HepG2 (cell line): ENCODE measurements at regions not wholly inside any gene's neighbourhood (a gene's known extent, or its start where the extent isn't known, plus 50 kb on each side); places are given as distances from the start of the nearest gene placed in this dataset.
A peak's percentile ranks its signal among the peaks of the same experiment; 100 is the strongest.

ENCODE experiments used
- CREB1 ChIP-seq, 2 experiments: fragments of 450-650 bp in 1 of 2; IDR thresholded peaks; 2 replicates each; pipeline ENCODE4 v1.6.1; 2016 to 2017; ENCODE audit warnings: control low read depth in 1 of 2, mild to moderate bottlenecking in 1 of 2, missing compliant biosample characterization in 1 of 2, missing genetic modification characterization in 1 of 2
- EP300 ChIP-seq, 3 experiments: sonication (generic) in 1 of 3; formaldehyde crosslinking in 1 of 3; IDR thresholded peaks; 2 replicates each; pipeline versions ENCODE4 v1.5.1 to v1.6.1; 2011 to 2020; ENCODE audit warnings: low read depth in 2 of 3, low read length in 2 of 3, borderline replicate concordance in 1 of 3, improper control_type of control experiment in 1 of 3, mild to moderate bottlenecking in 1 of 3, missing genetic modification reagents in 1 of 3, moderate library complexity in 1 of 3
- FOXO1 ChIP-seq: sonication (generic); formaldehyde crosslinking; IDR thresholded peaks from 2 replicates; pipeline ENCODE4 v1.4.0; 2020; ENCODE audit warnings: missing genetic modification reagents
- ZNF331 ChIP-seq: sonication (generic); formaldehyde crosslinking; IDR thresholded peaks from 2 replicates; pipeline ENCODE4 v1.4.0; 2020; ENCODE audit warnings: missing genetic modification reagents
- TF ChIP-seq, protein P1 (sequence below): sonication (generic); formaldehyde crosslinking; IDR thresholded peaks from 2 replicates; pipeline ENCODE4 v1.5.0; 2020; ENCODE audit warnings: mild to moderate bottlenecking, missing genetic modification reagents, moderate library complexity
- TF ChIP-seq, protein P2 (sequence below): sonication (generic); formaldehyde crosslinking; IDR thresholded peaks from 2 replicates; pipeline ENCODE4 v1.4.0; 2020; ENCODE audit warnings: mild to moderate bottlenecking, missing genetic modification reagents, borderline replicate concordance

- TF ChIP-seq, protein P1, sequence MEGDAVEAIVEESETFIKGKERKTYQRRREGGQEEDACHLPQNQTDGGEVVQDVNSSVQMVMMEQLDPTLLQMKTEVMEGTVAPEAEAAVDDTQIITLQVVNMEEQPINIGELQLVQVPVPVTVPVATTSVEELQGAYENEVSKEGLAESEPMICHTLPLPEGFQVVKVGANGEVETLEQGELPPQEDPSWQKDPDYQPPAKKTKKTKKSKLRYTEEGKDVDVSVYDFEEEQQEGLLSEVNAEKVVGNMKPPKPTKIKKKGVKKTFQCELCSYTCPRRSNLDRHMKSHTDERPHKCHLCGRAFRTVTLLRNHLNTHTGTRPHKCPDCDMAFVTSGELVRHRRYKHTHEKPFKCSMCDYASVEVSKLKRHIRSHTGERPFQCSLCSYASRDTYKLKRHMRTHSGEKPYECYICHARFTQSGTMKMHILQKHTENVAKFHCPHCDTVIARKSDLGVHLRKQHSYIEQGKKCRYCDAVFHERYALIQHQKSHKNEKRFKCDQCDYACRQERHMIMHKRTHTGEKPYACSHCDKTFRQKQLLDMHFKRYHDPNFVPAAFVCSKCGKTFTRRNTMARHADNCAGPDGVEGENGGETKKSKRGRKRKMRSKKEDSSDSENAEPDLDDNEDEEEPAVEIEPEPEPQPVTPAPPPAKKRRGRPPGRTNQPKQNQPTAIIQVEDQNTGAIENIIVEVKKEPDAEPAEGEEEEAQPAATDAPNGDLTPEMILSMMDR (CRISPR knock-in tag), result no peak
- 0 out of 2 replicates have a peak, but pooled peaks have one; percentile 9 for TF ChIP-seq ZNF331
- TF ChIP-seq FOXO1 (CRISPR knock-in tag), result peak; percentile 39; the same call in 1 of the 2 replicates
- TF ChIP-seq CREB1 (IDR thresholded peaks at IDR 0.05), result no peak
- peak; percentile 59; the same call in 1 of the 2 replicates for TF ChIP-seq CREB1 (CRISPR knock-in tag; IDR thresholded peaks at IDR 0.05)
- TF ChIP-seq, protein P2, sequence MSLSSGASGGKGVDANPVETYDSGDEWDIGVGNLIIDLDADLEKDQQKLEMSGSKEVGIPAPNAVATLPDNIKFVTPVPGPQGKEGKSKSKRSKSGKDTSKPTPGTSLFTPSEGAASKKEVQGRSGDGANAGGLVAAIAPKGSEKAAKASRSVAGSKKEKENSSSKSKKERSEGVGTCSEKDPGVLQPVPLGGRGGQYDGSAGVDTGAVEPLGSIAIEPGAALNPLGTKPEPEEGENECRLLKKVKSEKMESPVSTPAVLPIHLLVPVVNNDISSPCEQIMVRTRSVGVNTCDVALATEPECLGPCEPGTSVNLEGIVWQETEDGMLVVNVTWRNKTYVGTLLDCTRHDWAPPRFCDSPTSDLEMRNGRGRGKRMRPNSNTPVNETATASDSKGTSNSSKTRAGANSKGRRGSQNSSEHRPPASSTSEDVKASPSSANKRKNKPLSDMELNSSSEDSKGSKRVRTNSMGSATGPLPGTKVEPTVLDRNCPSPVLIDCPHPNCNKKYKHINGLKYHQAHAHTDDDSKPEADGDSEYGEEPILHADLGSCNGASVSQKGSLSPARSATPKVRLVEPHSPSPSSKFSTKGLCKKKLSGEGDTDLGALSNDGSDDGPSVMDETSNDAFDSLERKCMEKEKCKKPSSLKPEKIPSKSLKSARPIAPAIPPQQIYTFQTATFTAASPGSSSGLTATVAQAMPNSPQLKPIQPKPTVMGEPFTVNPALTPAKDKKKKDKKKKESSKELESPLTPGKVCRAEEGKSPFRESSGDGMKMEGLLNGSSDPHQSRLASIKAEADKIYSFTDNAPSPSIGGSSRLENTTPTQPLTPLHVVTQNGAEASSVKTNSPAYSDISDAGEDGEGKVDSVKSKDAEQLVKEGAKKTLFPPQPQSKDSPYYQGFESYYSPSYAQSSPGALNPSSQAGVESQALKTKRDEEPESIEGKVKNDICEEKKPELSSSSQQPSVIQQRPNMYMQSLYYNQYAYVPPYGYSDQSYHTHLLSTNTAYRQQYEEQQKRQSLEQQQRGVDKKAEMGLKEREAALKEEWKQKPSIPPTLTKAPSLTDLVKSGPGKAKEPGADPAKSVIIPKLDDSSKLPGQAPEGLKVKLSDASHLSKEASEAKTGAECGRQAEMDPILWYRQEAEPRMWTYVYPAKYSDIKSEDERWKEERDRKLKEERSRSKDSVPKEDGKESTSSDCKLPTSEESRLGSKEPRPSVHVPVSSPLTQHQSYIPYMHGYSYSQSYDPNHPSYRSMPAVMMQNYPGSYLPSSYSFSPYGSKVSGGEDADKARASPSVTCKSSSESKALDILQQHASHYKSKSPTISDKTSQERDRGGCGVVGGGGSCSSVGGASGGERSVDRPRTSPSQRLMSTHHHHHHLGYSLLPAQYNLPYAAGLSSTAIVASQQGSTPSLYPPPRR, result peak; percentile 72; the same call in 1 of the 2 replicates
- TF ChIP-seq EP300 (IDR thresholded peaks at IDR 0.05; ENCODE audit: low read depth in 2 of 2, low read length in 2 of 2), result peak in 1 of 2 experiments; percentile 91; a peak in 2 of 4 replicates
- TF ChIP-seq EP300 (CRISPR knock-in tag; IDR thresholded peaks at IDR 0.05; ENCODE audit: borderline replicate concordance), result no peak
Measured at GRCh38 chr1:213650603-213651002, 337.2 kb upstream of the PROX1 start (continued).
